GM12864 (cell line): ENCODE measurements at regions not wholly inside any gene's neighbourhood (a gene's known extent, or its start where the extent isn't known, plus 50 kb on each side); places are given as distances from the start of the nearest gene placed in this dataset.
A peak's percentile ranks its signal among the peaks of the same experiment; 100 is the strongest.
"Not testable (repeated sequence)": the region's sequence is repeated elsewhere in the genome, so short reads cannot be mapped to it uniquely, and the experiment has no call there.

Source experiments
- DNase-seq: peaks from one replicate; pipeline ENCODE4 v3.0.0-alpha.2; 2011; ENCODE audit warnings: low read depth
- H3K4me3 ChIP-seq: 2 replicates; pipeline ENCODE4 v1.5.1; 2011; ENCODE audit warnings: mild to moderate bottlenecking, low read depth, low read length, control low read depth
- TF ChIP-seq, protein P1 (sequence below): IDR thresholded peaks from 2 replicates; pipeline ENCODE4 v1.5.1; 2011; ENCODE audit warnings: low read depth, mild to moderate bottlenecking, moderate library complexity, low read length, control low read depth, inconsistent platforms; ENCODE audit errors: missing control alignments

DNA sequence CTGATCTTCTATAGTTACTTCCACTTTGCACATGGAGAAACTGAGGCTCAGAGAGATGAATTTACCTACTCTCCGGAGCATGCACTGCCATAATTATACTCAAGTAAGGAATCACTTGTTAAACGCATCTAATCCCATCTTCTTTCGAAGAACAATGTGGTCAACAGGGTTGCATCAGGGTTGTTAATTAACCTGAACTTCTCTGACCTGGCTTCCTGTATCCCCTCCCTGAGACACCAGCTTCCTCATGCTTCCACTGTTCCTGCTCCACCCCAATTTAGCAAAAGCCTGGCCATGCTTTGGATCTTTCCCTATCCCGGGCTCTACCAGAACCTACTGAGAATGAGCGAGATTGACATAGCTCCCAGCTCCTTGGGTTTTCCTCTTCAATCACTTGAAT lies 136.7 kb downstream of the SMIM20 start:
- DNase-seq = no peak
- no peak overlapping the region for H3K4me3 ChIP-seq
- TF ChIP-seq, protein P1, sequence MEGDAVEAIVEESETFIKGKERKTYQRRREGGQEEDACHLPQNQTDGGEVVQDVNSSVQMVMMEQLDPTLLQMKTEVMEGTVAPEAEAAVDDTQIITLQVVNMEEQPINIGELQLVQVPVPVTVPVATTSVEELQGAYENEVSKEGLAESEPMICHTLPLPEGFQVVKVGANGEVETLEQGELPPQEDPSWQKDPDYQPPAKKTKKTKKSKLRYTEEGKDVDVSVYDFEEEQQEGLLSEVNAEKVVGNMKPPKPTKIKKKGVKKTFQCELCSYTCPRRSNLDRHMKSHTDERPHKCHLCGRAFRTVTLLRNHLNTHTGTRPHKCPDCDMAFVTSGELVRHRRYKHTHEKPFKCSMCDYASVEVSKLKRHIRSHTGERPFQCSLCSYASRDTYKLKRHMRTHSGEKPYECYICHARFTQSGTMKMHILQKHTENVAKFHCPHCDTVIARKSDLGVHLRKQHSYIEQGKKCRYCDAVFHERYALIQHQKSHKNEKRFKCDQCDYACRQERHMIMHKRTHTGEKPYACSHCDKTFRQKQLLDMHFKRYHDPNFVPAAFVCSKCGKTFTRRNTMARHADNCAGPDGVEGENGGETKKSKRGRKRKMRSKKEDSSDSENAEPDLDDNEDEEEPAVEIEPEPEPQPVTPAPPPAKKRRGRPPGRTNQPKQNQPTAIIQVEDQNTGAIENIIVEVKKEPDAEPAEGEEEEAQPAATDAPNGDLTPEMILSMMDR = no peak

GRCh38 chr4:26051240-26051639 lies 137.2 kb downstream of the SMIM20 start:
- H3K4me3 ChIP-seq = no peak overlapping the region
- no peak for DNase-seq
- TF ChIP-seq, protein P1 = no peak

GRCh38 chr4:26052663-26053541 lies 138.9 kb downstream of the SMIM20 start:
- H3K4me3 ChIP-seq = no peak overlapping the region
- TF ChIP-seq, protein P1 = no peak
- DNase-seq = no peak

- no peak overlapping the region for H3K4me3 ChIP-seq
- no peak for DNase-seq
- TF ChIP-seq, protein P1 = no peak
Measured at GRCh38 chr4:26053761-26054160, 139.7 kb downstream of the SMIM20 start.

DNA sequence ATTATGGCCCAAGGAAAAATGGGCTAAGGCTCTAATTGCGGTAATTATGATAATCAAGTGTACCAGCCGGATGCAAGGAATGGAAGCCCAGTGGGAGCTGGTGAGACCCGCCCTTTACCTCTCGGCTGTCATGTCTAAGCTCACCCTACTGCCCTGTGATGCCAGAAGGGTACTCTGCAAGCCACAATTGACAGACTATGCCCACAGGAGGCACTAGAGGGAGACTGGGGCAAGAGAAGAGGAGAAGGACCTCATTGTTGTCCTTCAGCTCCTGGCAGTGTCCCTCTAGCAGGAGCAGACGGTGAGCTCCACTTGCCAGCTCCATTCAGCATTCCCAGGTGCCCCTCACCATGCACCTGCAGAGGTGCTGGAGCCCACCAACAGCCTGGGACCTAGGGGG lies 141.8 kb downstream of the SMIM20 start:
- DNase-seq = no peak
- TF ChIP-seq, protein P1 = peak; percentile 45

GRCh38 chr4:26056406-26056805 lies 142.4 kb downstream of the SMIM20 start:
- TF ChIP-seq, protein P1 = no peak
- no peak for DNase-seq
- no peak overlapping the region for H3K4me3 ChIP-seq

More for the DNA sequence above, 141.8 kb downstream of the SMIM20 start:
- H3K4me3 ChIP-seq = no peak overlapping the region

DNA sequence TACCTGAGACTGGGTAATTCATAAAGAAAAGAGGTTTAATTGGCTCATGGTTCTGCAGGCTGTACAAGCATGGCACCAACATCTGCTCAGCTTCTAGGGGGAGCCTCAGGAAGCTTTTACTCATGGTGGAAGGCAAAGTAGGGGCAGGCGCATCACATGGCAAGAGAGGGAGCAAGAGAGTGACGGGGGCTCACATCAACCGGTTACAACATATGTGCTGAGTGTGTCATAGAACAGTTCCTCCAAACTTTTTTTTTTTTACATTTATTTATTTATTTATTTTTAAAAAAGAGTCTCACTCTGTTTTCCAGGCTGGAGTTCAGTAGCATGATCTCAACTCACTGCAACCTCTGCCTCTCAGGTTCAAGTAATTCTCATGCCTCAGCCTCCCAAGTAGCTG lies 143.8 kb downstream of the SMIM20 start:
- DNase-seq = not testable (repeated sequence)

More for the DNA sequence above, 143.8 kb downstream of the SMIM20 start:
- H3K4me3 ChIP-seq = not testable (repeated sequence)
